Neural progenitor cell (in vitro differentiated cells): ENCODE measurements at regions not wholly inside any gene's neighbourhood (a gene's known extent, or its start where the extent isn't known, plus 50 kb on each side); places are given as distances from the start of the nearest gene placed in this dataset.

Experiments
- DNase-seq: peaks from one replicate; pipeline ENCODE4 v3.0.0-alpha.2; 2016; ENCODE audit warnings: low spot score
- H2AFZ ChIP-seq: fragments of 200-600 bp; sonication (generic); replicated peaks from 2 replicates; pipeline ENCODE4 v1.6.1; 2016; ENCODE audit warnings: antibody characterized with exemption
- H3F3A ChIP-seq: fragments of 200-600 bp; sonication (generic); 2 replicates; pipeline ENCODE4 v1.6.1; 2016; ENCODE audit warnings: antibody characterized with exemption, low read depth
- H3K27ac ChIP-seq: fragments of 200-600 bp; sonication (generic); 2 replicates; pipeline ENCODE4 v1.5.1; 2016; ENCODE audit warnings: mild to moderate bottlenecking
- H3K27me3 ChIP-seq: fragments of 200-600 bp; sonication (generic); 2 replicates; pipeline ENCODE4 v1.6.1; 2016; ENCODE audit warnings: mild to moderate bottlenecking, moderate library complexity
- H3K36me3 ChIP-seq: fragments of 200-600 bp; sonication (generic); 2 replicates; pipeline ENCODE4 v1.5.1; 2016
- H3K4me1 ChIP-seq: fragments of 200-600 bp; sonication (generic); 2 replicates; pipeline ENCODE4 v1.6.1; 2016; ENCODE audit warnings: mixed run types
- H3K4me2 ChIP-seq: fragments of 200-600 bp; sonication (generic); 2 replicates; pipeline ENCODE4 v1.6.1; 2016
- H3K4me3 ChIP-seq: fragments of 200-600 bp; sonication (generic); 2 replicates; pipeline ENCODE4 v1.5.1; 2016
- H3K79me2 ChIP-seq: fragments of 200-600 bp; sonication (generic); 2 replicates; pipeline ENCODE4 v1.6.1; 2016; ENCODE audit warnings: low read depth
- H3K9ac ChIP-seq: fragments of 200-600 bp; sonication (generic); 2 replicates; pipeline ENCODE4 v1.6.1; 2016
- H3K9me3 ChIP-seq: fragments of 200-600 bp; sonication (generic); 2 replicates; pipeline ENCODE4 v1.5.1; 2016; ENCODE audit warnings: low read depth
- H4K20me1 ChIP-seq: fragments of 200-600 bp; sonication (generic); 2 replicates; pipeline ENCODE4 v1.6.1; 2016; ENCODE audit warnings: low read depth
- H3K27ac Mint-ChIP-seq: 3 replicates; pipeline ENCODE4 v1.8.0; 2021; ENCODE audit warnings: mixed read lengths
- H3K27me3 Mint-ChIP-seq: 2 replicates; pipeline ENCODE4 v1.8.0; 2022; ENCODE audit warnings: low read depth, mild to moderate bottlenecking, inconsistent platforms, moderate library complexity, mixed read lengths; ENCODE audit not compliant: insufficient read depth
- H3K36me3 Mint-ChIP-seq: 3 replicates; pipeline ENCODE4 v1.8.0; 2021; ENCODE audit warnings: mixed read lengths
- H3K4me1 Mint-ChIP-seq: 3 replicates; pipeline ENCODE4 v1.8.0; 2021; ENCODE audit warnings: mixed read lengths
- H3K4me3 Mint-ChIP-seq: 3 replicates; pipeline ENCODE4 v1.8.0; 2021; ENCODE audit warnings: mild to moderate bottlenecking, moderate library complexity, mixed read lengths
- H3K9me3 Mint-ChIP-seq: 3 replicates; pipeline ENCODE4 v1.8.0; 2020; ENCODE audit warnings: mixed read lengths
- EZH2 ChIP-seq: fragments of 200-600 bp; sonication (generic); IDR thresholded peaks from 2 replicates; pipeline ENCODE4 v1.6.1; 2017; ENCODE audit warnings: antibody characterized with exemption, mild to moderate bottlenecking, moderate library complexity
- EZH2phosphoT487 ChIP-seq: fragments of 200-600 bp; sonication (generic); IDR thresholded peaks from 2 replicates; pipeline ENCODE4 v1.6.1; 2017; ENCODE audit warnings: antibody characterized with exemption
- TF ChIP-seq, protein P1 (sequence below): fragments of 200-600 bp; sonication (generic); IDR thresholded peaks from 2 replicates; pipeline ENCODE4 v1.5.1; 2017; ENCODE audit warnings: antibody characterized with exemption, mild to moderate bottlenecking

DNA sequence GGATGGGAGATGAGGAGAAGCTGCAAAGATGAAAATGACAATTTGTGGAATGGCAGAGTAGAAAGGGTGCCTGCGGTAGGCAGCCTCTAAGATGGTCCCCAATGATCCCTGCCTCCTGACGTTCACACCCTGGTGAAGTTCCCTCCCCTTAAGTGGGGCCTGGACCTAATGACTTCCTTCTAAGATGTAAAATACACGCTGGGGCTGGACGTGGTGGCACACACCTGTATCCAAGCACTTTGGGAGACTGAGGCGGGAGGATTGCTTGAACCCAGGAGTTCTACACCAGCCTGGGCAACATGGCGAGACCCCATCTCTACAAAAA, 60.7 kb upstream of the CREB3L1 start:
- TF ChIP-seq EZH2 (no peak), EZH2phosphoT487 (no peak)
- TF ChIP-seq, protein P1, sequence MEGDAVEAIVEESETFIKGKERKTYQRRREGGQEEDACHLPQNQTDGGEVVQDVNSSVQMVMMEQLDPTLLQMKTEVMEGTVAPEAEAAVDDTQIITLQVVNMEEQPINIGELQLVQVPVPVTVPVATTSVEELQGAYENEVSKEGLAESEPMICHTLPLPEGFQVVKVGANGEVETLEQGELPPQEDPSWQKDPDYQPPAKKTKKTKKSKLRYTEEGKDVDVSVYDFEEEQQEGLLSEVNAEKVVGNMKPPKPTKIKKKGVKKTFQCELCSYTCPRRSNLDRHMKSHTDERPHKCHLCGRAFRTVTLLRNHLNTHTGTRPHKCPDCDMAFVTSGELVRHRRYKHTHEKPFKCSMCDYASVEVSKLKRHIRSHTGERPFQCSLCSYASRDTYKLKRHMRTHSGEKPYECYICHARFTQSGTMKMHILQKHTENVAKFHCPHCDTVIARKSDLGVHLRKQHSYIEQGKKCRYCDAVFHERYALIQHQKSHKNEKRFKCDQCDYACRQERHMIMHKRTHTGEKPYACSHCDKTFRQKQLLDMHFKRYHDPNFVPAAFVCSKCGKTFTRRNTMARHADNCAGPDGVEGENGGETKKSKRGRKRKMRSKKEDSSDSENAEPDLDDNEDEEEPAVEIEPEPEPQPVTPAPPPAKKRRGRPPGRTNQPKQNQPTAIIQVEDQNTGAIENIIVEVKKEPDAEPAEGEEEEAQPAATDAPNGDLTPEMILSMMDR, result no peak
- DNase-seq, result no peak
- H2AFZ ChIP-seq, result no peak overlapping the region
- no peak overlapping the region for H3K27ac Mint-ChIP-seq
- H3K27me3 Mint-ChIP-seq, result no peaks in the 10 kb centered on the region
- H3K4me2 ChIP-seq, result no peak overlapping the region
- no peaks in the 10 kb centered on the region for H3K27me3 ChIP-seq
- H3K9ac ChIP-seq, result no peak overlapping the region
- H4K20me1 ChIP-seq, result no peaks in the 10 kb centered on the region
- H3K79me2 ChIP-seq, result no peaks in the 10 kb centered on the region
- H3K27ac ChIP-seq, result no peak overlapping the region
- no peaks in the 10 kb centered on the region for H3K9me3 ChIP-seq
- H3K4me1 Mint-ChIP-seq, result peaks cover 4% of the 10 kb centered on the region
- H3K4me3 Mint-ChIP-seq, result no peak overlapping the region
- H3K9me3 Mint-ChIP-seq, result no peaks in the 10 kb centered on the region
- no peaks in the 10 kb centered on the region for H3K36me3 Mint-ChIP-seq
- peaks cover 3% of the 10 kb centered on the region for H3F3A ChIP-seq
- no peaks in the 10 kb centered on the region for H3K36me3 ChIP-seq
- no peaks in the 10 kb centered on the region for H3K4me1 ChIP-seq
- H3K4me3 ChIP-seq, result no peak overlapping the region

DNA sequence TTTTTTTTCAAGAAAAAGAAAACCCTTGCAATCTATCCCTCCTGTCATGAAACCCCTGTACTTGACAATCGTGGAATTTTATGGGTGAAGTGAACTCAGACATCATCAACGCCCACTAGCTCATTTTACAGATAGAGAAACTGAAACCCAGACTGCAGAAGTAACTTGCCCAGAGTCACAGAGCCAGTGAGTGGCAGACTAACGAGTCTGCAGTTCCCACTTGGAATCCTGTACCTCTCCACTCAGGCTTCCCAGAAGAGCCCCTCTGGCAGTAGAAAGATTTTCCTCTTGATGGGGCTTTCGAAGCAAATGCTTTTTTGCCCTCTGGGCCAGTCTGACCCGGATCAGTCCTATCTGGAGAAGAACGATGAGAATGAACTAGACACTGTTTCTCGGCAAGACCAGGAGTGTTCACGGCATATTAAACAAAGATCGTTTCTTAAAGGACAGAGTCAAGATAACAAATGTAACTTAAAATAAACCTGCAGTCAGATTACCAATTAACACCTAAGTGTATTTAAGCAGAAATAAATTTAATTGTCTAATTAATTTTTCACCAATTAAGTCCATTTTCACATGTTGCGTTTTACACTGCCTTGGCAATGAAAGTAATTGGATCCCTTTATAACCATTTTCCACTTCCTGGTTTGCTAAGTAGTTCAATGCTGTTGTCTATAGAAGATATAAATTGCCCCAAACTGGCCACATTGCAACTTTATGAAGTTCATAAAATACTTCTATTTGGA, 61.3 kb upstream of the CREB3L1 start:
- no peak overlapping the region for H2AFZ ChIP-seq
- H3K4me1 Mint-ChIP-seq, result peaks cover 4% of the 10 kb centered on the region

DNA sequence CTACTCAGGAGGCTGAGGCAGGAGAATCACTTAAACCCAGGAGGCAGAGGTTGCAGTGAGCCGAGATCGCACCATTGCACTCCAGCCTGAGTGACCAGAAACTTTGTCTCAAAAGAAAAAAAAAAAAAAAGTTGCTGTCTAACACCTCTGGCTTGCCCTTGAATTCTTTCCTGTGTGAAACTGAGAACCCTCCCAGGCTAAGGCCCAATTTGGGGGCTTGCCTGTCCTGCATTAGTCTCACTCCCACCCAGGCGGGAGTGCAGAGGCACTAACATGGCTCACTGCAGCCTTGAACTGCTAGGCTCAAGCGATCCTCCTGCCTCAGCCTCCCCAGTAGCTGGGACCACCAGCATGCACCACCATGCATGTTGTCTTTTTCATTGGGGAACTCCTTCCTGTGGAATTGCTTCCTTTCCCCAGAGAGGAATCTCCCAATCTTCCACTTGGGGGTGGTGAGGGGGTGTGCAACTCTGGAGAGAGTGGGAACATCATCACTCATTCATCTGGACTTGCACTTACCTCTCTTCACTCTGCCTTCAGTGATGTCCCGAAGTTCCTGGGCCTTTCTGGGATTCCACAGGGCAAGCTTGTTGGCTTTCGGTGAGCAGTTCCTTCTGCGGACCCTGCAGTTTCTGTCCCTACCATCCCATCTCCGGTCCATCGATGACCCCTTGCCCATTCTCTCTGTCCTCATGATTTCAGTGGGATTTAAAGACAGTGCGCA, 62.1 kb upstream of the CREB3L1 start:
- H3K9me3 ChIP-seq, result no peaks in the 10 kb centered on the region
- H3K27me3 ChIP-seq, result no peaks in the 10 kb centered on the region
- H3K79me2 ChIP-seq, result no peaks in the 10 kb centered on the region
- no peak overlapping the region for H3K27ac ChIP-seq
- Mint-ChIP-seq H3K9me3 (no peaks in the 10 kb centered on the region), H3K4me1 (peaks cover 4% of the 10 kb centered on the region), H3K4me3 (no peak overlapping the region), H3K36me3 (no peaks in the 10 kb centered on the region), H3K27ac (no peak overlapping the region), H3K27me3 (peaks cover 4% of the 10 kb centered on the region)
- no peaks in the 10 kb centered on the region for H4K20me1 ChIP-seq
- H3K4me3 ChIP-seq, result no peak overlapping the region
- H3K4me2 ChIP-seq, result no peak overlapping the region
- peaks cover 4% of the 10 kb centered on the region for H3F3A ChIP-seq
- H3K9ac ChIP-seq, result no peak overlapping the region
- H3K36me3 ChIP-seq, result no peaks in the 10 kb centered on the region
- H3K4me1 ChIP-seq, result no peaks in the 10 kb centered on the region
- TF ChIP-seq, protein P1, result no peak
- no peak for TF ChIP-seq EZH2
- TF ChIP-seq EZH2phosphoT487, result no peak
- no peak for DNase-seq
- H2AFZ ChIP-seq, result no peak overlapping the region

More for the DNA sequence above, 61.3 kb upstream of the CREB3L1 start:
- no peak overlapping the region for H3K27ac ChIP-seq
- no peak overlapping the region for H3K27ac Mint-ChIP-seq
- no peaks in the 10 kb centered on the region for H3K9me3 Mint-ChIP-seq
- no peaks in the 10 kb centered on the region for H3K36me3 ChIP-seq
- H3K4me1 ChIP-seq, result no peaks in the 10 kb centered on the region
- peaks cover 3% of the 10 kb centered on the region for H3F3A ChIP-seq
- no peak overlapping the region for H3K4me2 ChIP-seq
- H3K9me3 ChIP-seq, result no peaks in the 10 kb centered on the region
- DNase-seq, result no peak
- no peaks in the 10 kb centered on the region for H3K27me3 Mint-ChIP-seq
- H3K9ac ChIP-seq, result no peak overlapping the region
- TF ChIP-seq EZH2phosphoT487 (no peak), EZH2 (no peak)
- TF ChIP-seq, protein P1, result no peak
- H3K27me3 ChIP-seq, result no peaks in the 10 kb centered on the region
- H3K4me3 ChIP-seq, result no peak overlapping the region
- H4K20me1 ChIP-seq, result no peaks in the 10 kb centered on the region
- H3K36me3 Mint-ChIP-seq, result no peaks in the 10 kb centered on the region
- H3K4me3 Mint-ChIP-seq, result no peak overlapping the region
- no peaks in the 10 kb centered on the region for H3K79me2 ChIP-seq
